ENCODE measurements at regions not wholly inside any gene's neighbourhood (a gene's known extent, or its start where the extent isn't known, plus 50 kb on each side); places are given as distances from the start of the nearest gene placed in this dataset.

DNA sequence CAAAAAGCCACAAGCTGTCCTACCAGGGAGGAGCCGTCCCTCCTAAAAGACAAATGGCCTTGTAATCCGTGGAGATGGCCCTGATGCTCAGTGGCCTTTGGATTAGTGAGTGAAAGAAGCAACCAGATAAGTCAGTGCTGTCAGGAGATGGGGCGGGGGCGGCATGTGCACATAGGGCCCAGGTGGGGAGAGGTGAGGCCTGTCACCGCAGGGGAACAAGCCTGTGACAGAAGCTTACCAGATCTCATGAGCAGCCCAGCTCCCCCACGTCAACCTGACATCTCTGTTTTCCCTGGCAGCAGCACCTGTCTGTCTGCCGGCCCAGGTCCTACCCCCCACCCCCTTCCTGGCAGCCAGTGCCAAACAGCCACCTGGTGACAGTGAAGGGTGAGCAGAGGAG lies 162.6 kb downstream of the BUD13 start:
- ChIA-PET CTCF (no interaction called here), POLR2A (no interaction called here)

DNA sequence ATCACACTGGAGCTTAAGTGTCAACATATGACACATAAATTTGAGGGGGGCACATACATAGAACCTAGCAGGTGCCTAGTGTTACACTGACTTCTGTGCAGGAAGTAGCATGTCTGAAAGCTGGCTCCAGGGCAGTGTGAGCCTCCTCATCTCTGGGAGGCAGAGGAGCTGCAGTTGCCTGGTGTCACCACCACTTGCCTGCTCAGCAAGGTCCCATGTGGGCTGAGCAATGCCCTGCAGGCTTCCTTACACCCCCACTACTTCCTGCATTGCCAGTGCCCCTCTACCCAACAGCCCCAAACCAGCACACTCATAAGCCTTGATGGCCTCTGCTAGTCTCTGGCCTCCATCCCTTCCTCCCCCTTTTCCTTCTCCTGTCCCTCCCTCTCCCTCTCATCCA lies 165.8 kb downstream of the BUD13 start:
- ChIA-PET CTCF (no interaction called here), POLR2A (no interaction called here)

DNA sequence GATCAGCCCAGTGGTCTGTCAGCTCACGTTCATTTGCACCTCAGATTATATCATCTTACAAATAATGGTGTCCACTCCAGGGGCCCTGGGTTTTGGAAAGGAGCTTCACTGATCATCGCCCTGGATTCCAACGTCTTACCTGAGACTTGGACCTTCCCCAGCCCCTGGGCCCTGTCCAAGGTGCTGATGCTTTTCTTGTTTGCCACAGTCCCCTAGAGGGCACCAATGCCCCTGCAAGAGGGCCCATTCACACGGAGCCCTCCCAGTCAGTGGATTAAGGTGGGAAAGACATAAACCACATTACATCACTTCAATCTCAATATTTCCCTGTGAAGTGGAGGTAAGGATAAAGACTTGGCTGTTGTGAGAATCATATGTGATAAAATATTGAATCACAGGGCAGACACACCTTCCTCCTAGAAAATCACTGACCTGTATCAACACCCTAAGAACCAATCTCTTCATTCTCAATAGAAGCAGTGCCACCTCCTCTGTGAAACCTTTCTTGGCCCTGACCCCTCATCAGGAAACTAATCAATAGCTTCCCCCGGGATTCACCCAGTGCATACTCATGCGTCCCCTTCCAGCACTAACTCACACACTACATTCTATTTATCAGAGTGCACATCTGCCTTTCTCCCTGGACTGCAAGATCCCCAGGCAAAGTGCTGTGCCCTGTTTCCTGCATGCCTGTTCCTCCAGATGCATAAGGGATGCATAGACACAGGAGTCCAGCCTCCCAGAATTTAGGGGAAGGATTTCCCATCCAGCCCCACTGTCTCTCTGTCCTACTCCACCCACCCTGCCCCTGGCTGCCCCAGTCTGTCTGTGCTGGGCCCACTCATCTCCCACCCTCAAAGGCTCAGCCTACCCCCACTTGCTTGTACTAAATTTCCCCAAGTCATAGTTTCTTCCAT lies 167.0 kb downstream of the BUD13 start:
- CTCF ChIA-PET = no interaction called here
- POLR2A ChIA-PET = no interaction called here

DNA sequence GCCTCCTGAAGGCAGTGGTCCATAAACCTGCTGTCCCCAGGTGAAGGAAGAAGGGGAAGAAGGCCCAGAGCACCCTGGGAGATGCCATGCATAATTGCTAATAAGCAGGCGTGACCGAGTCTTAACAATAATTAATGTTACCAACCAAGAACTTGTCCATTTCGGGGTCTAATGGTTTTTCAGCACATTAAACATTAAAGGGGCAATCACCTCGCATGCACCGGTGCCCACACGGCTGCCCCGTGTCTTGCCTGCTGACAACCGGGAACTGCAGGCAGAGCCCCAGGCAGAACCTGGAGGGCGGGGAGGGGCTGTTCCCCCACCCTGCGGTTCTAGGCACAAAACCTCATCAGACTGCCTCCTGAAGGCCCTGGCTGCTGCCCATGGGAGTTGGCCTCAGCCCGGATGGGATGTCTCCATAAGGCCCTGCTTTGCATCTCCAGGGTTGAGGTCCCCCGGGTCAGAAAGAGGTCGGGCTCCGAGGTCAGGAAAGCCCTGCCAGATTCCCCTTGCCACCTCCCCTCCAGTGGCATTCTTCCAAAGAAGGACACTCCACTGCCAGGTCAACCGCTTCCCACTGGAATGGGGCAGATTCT lies 169.0 kb downstream of the BUD13 start:
- ChIA-PET CTCF (no interaction called here), POLR2A (no interaction called here)

DNA sequence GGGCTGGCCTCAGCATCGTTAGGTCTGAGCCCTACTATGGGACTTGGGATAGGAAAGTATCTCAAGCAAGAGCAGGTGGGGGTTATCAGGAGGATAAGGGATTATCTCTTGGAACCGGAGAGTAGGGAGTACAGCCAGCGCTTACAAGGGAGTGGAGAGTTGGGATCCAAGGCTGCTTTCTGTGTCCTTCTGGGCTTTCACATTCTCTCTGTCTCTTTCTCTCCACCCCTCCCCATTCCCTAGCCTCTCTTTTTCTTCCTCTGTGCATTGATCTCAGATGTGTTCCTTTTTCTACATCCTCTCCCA lies 170.2 kb downstream of the BUD13 start:
- CTCF ChIA-PET = no interaction called here
- POLR2A ChIA-PET = no interaction called here

DNA sequence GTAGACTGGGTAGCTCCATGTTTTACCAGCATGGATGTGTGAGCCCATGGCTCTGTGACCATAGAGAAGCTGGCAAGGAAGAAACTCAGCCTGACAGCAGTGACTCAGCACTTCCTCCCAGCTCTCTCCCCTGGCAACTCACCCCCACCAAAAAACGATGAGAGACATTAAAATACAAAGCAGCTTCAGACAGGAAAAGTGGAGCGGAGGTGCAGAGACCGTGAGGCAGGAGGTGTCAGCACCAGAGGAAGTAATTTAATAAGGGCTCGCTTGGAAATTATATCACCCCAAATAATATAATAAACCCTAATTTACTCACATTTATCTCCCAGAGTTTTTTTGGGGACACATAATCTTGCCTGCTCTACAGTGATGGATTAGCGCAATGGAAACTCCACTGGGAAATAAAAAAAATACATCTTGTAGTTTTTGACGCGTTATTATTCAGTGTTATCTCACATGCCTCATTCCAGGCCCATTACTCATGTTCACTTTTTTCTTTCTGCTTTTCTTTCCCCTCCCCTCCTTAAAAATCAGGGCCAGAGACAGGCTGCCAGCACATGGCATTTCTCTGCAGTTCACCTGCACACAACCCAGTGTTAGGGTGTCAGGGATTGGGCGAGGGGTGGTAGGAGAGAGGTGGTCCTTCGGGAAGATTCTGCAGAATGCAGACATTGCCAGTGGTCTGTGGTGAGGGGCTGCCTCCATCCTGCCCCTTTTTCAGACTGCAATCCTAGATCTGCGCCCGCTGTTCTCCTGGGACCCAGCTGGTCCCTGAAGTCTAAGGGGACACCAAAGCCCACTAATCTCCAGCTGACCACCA lies 170.8 kb downstream of the BUD13 start:
- ChIA-PET POLR2A (no interaction called here), CTCF (no interaction called here)

DNA sequence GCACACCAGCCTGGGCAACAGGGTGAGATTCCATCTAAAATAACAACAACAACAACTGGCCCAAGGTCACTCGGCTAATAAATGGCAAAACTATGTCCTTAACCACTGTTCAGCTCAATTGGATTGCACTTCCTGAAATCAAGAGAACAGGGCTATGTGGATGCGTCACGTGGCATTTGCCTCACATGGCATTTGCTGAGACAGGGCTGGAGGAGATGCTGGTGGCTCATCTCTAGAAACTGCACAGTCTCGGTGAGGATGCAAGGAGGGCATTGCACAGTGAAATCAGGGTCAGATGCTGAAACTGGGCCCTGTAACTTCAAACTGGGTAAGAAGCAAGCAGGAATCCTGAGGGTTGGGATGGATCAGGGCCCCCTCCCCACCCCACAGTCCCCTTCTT lies 171.9 kb downstream of the BUD13 start:
- POLR2A ChIA-PET = no interaction called here
- CTCF ChIA-PET = no interaction called here

DNA sequence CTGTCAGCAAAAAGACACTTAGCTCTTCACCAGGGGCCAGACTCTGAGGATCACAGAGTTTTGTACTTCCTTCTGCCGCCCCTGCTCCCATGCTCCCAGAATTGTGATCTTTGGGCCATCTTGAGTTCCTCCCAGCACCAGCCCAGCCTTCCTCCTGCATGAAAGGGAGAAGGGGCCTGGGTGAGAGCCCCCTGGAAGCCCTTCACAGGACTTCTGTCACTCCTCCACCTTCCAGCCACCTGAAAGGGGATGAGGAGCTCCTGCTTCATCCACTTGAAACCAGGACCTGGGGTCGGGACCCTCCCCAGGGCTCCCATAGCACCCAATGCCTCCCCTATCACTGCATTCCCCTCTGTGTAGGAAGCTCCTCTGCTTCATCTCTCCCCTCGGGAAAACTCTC lies 174.2 kb downstream of the BUD13 start:
- CTCF ChIA-PET = interaction anchor here (1.0 kb wide), 1 partner anchor 21 kb away, joined by 3 read pairs; no protein-coding TSS in a partner anchor
- POLR2A ChIA-PET = no interaction called here

DNA sequence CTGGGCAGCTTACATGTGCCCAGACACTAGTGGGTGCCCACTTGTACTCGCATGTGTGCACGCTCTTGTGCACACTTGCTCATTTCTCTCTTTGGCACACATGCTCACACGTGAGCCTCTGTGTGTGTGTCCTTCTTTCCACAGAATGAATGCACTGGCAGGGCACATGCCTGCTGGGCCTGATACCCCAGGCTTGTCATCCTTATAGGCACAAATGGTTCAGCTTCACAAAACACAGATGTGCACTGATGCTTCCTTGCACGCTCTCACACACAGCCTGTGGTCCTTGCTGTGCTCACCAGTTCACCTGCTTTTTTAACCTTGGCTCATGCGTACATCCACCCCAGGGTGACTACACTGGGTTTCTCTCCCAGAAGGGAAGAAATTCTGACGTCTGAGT lies 174.8 kb downstream of the BUD13 start:
- ChIA-PET POLR2A (no interaction called here), CTCF (no interaction called here)

DNA sequence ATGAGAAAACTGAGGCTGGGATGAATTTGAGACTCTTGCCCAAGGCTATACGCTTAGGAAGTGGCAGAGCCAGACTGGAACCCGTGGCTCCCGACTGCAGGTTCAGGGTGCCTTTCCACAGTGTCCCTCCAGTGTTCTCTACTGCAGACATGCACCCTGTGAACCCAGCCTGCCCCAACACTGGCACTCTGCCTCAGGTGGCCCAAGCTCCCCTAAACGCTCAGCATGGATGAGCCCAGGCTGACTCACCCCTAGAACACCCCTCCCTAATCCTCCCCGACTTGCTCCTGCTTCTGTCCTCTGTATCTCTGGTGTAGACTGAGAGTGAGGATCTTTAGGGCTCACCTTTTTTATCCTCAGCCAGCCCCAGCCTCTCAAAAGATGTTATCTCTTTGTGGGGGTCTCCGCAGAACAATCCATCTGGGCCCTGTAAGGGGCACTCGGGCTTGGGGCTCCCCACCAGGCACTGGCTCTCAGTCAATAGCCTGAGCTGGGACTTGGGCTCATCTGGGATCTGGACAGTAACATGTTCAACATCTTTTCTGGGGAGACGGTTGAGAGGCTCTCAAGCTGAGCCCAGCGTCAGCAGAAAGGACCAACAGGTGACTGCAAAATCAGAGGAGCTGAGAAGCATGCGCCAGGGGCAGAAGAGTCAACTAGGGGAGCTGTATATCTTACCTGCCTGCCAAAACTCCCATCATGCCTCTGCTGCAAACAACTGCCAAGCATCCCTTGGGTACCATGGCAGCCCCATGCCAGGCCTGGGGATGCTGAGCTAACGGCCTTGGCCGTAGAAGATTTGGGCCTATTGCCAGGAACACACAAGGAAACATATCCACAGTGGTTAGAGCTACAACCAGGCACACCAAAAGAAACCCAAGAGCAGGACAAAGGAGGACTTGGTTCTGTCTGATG lies 176.2 kb downstream of the BUD13 start:
- CTCF ChIA-PET = no interaction called here

DNA sequence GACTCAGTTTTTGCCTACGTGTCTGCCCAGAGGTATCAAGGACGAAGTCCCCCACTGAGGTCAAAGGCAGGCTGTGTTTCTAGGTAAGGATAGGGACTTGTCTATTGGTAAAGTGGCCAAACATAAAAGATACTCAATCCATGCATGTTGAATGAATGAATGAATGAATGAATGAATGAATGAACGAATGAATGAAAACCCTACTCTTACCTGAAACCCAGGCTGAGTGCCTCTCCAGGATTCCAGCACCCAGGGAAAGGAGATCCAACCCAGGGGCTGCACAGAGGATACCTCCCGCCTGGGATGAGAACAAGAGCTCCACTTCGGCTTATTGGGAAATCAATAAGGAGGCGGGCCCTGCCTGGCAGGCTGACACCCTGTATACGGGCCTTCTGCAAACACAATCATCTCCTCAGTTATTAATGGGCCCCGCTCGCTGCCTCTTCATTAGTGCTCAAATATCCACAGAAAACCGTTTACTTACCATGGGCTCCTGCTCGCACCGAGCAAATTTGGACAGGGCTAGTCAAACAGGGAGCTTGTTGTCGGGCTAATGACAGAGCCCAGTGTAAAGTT lies 177.4 kb downstream of the BUD13 start:
- ChIA-PET POLR2A (no interaction called here), CTCF (no interaction called here)

More for the DNA sequence above, 176.2 kb downstream of the BUD13 start:
- POLR2A ChIA-PET = no interaction called here

DNA sequence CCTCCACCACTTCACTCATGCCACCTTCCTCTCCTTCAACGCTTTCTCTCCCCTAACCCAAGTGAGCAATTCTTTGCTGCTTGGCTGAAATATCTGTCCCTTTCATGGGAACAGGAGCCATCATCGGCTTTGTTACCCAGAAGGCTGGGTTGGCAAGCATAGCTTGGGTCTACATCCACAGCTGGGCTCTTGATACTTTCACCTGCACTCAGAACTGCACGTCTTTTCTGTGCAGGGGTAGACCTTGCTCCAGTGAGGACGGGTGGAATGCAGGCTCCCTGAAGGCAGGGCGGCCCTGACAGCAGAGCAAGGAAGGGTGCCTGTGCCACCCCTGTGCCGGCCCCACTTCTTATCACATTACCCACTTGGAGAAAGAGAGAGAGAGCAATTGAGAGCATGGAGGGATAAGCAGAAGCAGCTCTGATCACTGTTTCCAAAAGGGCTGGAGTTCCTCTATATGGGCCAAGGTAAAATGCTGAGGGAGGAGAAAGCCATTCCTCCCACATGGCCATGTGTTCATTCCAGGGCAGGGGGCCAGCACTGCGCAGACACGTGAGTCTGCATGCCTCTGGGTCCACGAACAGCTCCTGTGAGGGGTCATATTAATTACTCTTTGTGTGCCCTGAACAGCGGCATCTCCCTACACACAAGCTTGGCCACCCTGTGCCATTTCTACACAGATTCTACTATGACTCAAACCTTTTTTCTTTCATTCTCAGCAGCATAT lies 181.8 kb downstream of the BUD13 start:
- CTCF ChIA-PET = no interaction called here
- POLR2A ChIA-PET = interaction anchor here (0.7 kb wide), 1 partner anchor 20 kb away, joined by 6 read pairs; no protein-coding TSS in a partner anchor

DNA sequence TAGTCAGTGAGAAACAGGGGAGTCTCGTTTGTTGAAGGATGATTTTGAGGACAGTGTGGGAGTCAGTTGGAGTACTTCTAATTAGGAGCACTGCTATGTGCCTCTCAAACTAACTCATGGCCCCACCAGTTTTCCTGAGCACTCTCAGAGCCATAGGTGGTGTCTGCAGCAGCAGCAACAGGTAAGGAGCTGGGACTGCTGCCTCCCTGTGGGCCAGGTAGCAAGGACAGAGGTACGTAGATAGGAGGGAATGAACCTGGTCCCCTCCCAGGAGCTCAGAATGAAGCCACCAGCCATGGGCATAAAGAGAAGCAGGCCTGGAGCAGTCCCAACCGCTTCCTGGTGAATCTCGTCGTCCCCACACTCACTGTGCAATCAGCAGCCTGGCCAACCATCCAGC lies 183.4 kb downstream of the BUD13 start:
- ChIA-PET POLR2A (no interaction called here), CTCF (no interaction called here)

DNA sequence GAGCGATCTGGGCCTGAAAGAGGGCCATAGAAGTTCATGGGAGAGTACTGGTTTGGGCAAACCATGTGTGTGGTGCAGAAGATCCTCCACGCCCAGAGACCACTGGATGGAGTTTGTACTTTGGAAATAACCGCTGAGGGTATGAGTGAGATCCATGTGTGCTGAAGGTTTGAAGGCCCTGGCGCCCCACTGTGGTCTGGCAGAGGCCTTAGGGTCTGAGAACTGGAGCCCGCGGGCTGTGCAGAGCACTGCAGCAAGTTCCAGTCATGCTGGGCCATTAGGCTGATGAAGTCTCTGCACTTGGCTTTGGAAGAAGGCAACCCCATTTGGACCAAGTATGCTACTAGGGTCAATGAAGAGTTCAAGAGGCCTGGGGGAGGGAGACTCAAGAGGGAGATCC lies 186.4 kb downstream of the BUD13 start:
- ChIA-PET CTCF (no interaction called here), POLR2A (no interaction called here)

DNA sequence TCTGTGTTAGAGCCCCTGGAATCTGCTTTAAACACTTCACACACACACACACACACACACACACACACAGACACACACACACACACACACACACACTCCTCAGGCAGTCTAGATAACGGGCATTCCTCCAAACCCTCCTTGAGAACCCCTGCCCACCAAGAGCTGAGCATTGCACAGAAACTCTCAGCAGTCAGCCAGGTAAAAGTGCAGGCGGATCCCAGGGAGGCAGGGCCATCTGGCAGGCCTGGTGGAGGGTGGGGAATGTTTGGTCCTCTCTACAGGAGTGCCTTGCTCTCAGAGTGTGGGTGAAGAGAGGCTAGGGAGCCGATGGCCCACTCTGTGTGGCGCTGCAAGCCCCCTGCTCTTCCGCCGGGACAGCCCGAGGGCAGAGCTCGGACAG lies 190.2 kb downstream of the BUD13 start:
- POLR2A ChIA-PET = no interaction called here
- CTCF ChIA-PET = no interaction called here

DNA sequence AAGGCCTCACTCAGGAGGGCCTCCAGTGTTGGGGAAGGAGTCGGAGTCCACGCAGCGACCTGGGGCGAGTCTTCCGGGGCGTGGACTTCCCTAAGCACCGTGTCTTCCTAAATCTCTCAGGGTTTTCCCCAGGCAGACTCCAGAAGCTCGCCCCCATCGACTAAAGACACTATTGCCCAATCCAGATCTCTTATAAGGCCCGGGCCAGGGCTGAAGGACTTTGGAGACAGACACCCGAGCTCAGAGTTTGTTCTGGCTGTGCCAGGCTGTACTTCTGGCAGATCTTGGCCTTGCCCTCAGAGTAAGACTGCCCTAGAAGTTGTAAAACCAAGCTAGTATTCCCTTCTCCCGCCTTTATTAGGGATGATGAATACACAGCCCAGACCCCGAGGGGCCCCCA lies 191.4 kb downstream of the BUD13 start:
- ChIA-PET CTCF (no interaction called here), POLR2A (no interaction called here)

DNA sequence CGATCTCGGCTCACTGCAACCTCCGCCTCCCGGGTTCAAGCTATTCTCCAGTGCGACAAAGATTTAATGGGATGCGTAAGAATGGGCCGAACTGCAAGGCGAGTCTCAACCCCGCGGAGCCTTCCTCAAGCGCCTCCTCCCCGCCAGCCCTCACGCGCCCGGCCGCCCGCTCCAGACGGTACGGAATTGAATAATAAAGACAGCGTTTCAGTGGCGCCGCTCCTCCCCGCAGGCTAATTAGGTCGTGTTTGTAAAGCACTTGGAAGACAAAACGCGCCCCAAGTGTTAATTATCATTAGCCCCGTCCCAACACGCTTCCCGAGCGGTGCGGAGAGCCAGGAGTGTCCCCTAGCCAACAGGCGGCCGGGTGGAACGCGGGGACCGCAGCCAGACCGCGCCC lies 192.0 kb downstream of the BUD13 start:
- ChIA-PET POLR2A (no interaction called here), CTCF (no interaction called here)

DNA sequence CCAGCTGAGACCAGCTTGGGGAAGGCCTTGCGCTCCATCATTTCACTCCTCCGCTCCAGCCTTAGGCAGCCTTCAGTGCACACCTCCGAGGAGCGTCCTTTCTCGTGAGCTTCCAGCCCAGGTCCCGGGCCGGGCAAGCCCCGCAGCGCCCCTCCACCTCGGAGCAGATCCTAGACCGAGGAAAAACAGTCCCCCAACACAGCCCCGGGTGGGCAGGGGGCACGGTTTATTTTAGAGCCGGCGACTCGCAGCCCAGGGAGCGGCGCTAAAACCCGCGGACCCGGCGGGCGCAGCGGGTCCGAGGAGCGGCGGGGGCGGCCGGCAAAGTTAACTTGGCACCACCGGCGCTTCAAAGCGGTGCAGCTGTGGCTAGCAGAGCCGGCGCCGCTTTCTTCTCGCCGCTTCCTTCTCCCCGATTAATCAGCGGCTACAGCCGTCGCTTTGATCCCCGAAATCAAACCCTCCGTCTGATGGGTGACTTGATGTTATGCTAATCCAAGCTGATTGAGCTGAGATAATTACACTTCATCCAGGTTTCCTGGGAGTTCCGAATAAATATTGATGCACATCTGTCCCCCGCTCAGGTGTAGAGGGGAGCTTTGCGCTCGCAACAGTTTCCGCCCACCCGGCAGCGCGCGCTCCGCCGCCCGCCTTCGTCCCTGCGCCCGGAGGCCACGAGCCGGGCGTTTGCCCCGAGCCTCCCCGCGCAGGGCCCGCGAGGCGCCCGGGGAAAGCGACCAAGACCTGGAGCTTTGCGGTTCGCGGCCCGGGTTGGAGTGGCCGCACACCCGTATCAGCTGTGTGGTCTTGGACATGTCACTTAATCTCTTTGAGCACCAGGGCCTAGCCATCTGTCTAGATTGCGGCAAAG lies 192.7 kb downstream of the BUD13 start:
- POLR2A ChIA-PET = no interaction called here
- CTCF ChIA-PET = no interaction called here
